ENCODE measurements at regions not wholly inside any gene's neighbourhood (a gene's known extent, or its start where the extent isn't known, plus 50 kb on each side); places are given as distances from the start of the nearest gene placed in this dataset.

DNA sequence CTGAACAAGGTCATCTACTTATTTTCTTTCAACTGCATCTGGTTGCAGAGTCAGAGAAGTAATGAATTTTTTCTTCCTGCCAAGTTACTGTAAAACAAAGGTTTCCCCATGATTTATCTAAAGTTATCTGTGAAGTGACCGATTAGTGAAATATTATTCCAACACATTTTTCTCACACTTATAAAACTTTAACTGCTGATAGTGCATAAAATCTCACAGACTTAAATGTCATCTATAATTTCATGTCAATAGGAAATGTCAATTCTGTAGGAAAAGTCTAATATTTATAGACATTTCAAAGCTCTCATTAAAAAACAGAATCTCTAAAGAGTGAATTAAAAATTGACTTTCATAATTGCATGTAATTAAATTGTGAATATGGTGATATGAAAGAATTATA lies 397.2 kb downstream of the SLITRK1 start:
- TF ChIP-seq, protein P1, sequence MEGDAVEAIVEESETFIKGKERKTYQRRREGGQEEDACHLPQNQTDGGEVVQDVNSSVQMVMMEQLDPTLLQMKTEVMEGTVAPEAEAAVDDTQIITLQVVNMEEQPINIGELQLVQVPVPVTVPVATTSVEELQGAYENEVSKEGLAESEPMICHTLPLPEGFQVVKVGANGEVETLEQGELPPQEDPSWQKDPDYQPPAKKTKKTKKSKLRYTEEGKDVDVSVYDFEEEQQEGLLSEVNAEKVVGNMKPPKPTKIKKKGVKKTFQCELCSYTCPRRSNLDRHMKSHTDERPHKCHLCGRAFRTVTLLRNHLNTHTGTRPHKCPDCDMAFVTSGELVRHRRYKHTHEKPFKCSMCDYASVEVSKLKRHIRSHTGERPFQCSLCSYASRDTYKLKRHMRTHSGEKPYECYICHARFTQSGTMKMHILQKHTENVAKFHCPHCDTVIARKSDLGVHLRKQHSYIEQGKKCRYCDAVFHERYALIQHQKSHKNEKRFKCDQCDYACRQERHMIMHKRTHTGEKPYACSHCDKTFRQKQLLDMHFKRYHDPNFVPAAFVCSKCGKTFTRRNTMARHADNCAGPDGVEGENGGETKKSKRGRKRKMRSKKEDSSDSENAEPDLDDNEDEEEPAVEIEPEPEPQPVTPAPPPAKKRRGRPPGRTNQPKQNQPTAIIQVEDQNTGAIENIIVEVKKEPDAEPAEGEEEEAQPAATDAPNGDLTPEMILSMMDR (IDR thresholded peaks at IDR 0.05) = no peak
- TF ChIP-seq POLR2A (IDR thresholded peaks at IDR 0.05) (no peak), POLR2AphosphoS5 (IDR thresholded peaks at IDR 0.05) (no peak), EP300 (IDR thresholded peaks at IDR 0.05) (no peak)

Measured in gastroesophageal sphincter (tissue), 3 donors.